PC-9 (cell line): ENCODE measurements at regions not wholly inside any gene's neighbourhood (a gene's known extent, or its start where the extent isn't known, plus 50 kb on each side); places are given as distances from the start of the nearest gene placed in this dataset.

Experiments used
- EZH2 ChIP-seq: fragments of 200-600 bp; sonication (generic); IDR thresholded peaks from 2 replicates; pipeline ENCODE4 v1.8.0; 2017; ENCODE audit warnings: antibody characterized with exemption, low read depth
- TF ChIP-seq, protein P1 (sequence below): fragments of 200-600 bp; sonication (generic); conservative IDR thresholded peaks from 2 replicates; pipeline ENCODE4 v1.6.1; 2017; ENCODE audit warnings: mixed run types, antibody characterized with exemption, mild to moderate bottlenecking, moderate library complexity

DNA sequence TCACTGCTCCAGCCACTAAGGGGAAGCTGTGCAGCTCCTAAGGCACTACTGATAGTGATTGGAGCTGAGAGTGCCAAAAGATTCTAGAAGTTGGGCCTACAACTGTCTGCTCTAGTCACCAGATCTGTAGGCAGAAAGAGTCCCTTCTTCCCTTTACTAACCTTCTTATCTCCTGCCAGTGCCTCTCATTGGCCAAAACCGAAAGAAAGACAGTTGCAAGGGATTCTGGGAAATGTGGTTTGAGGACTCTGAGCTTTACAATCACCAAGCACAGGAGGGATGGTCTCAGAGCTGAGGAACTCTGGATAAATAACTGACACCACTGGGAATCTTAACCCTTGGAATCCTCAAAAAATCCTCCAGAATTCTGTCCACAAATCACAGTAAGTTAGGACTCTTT lies 615.8 kb downstream of the CCSER2 start:
- TF ChIP-seq, protein P1, sequence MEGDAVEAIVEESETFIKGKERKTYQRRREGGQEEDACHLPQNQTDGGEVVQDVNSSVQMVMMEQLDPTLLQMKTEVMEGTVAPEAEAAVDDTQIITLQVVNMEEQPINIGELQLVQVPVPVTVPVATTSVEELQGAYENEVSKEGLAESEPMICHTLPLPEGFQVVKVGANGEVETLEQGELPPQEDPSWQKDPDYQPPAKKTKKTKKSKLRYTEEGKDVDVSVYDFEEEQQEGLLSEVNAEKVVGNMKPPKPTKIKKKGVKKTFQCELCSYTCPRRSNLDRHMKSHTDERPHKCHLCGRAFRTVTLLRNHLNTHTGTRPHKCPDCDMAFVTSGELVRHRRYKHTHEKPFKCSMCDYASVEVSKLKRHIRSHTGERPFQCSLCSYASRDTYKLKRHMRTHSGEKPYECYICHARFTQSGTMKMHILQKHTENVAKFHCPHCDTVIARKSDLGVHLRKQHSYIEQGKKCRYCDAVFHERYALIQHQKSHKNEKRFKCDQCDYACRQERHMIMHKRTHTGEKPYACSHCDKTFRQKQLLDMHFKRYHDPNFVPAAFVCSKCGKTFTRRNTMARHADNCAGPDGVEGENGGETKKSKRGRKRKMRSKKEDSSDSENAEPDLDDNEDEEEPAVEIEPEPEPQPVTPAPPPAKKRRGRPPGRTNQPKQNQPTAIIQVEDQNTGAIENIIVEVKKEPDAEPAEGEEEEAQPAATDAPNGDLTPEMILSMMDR: no peak
- no peak for TF ChIP-seq EZH2
